Keratinocyte (primary cell): ENCODE measurements at regions not wholly inside any gene's neighbourhood (a gene's known extent, or its start where the extent isn't known, plus 50 kb on each side); places are given as distances from the start of the nearest gene placed in this dataset.

Source experiments
- DNase-seq: peaks from one replicate; pipeline ENCODE4 v3.0.0-alpha.2; 2011; ENCODE audit warnings: low read depth, missing footprints, low spot score
- FAIRE-seq: peaks from 2 replicates; lab custom pipeline; 2011; peaks lifted over from hg19 to GRCh38; lab: Jason Lieb, UNC
- H2AFZ ChIP-seq: 2 replicates; pipeline ENCODE4 v1.6.0; 2012; ENCODE audit warnings: low read length, control low read depth, inconsistent platforms; ENCODE audit not compliant: control insufficient read depth
- H3K27ac ChIP-seq: 2 replicates; pipeline ENCODE4 v1.5.1; 2011; ENCODE audit warnings: low read length; ENCODE audit not compliant: control insufficient read depth, insufficient read depth
- H3K27me3 ChIP-seq: 3 replicates; pipeline ENCODE4 v1.6.0; 2011; ENCODE audit warnings: low read length; ENCODE audit not compliant: control insufficient read depth, insufficient read depth; ENCODE audit errors: extremely low read depth
- H3K36me3 ChIP-seq, 2 experiments: 2 replicates in 1 of 2; 3 replicates in 1 of 2; pipeline ENCODE4 v1.5.1; 2011; ENCODE audit warnings: low read length in 2 of 2, mild to moderate bottlenecking in 1 of 2; ENCODE audit not compliant: control insufficient read depth in 2 of 2, insufficient read depth in 2 of 2; ENCODE audit errors: extremely low read depth in 1 of 2
- H3K4me1 ChIP-seq: 3 replicates; pipeline ENCODE4 v1.5.1; 2011; ENCODE audit warnings: low read length; ENCODE audit not compliant: control insufficient read depth, insufficient read depth; ENCODE audit errors: extremely low read depth
- H3K4me2 ChIP-seq: 3 replicates; pipeline ENCODE4 v1.6.0; 2011; ENCODE audit warnings: low read depth, low read length; ENCODE audit not compliant: control insufficient read depth, insufficient read depth; ENCODE audit errors: extremely low read depth
- H3K4me3 ChIP-seq, 3 experiments: fragments of 200-600 bp in 1 of 3; sonication (generic) in 1 of 3; 2 replicates in 2 of 3; 3 replicates in 1 of 3; pipeline ENCODE4 v1.5.1; 2011 to 2016; ENCODE audit warnings: low read length in 3 of 3, mild to moderate bottlenecking in 3 of 3, control low read depth in 2 of 3, inconsistent platforms in 1 of 3, low read depth in 1 of 3, mixed read lengths in 1 of 3, mixed run types in 1 of 3, moderate library complexity in 1 of 3; ENCODE audit not compliant: control insufficient read depth in 2 of 3, insufficient read depth in 2 of 3; ENCODE audit errors: extremely low read depth in 1 of 3
- H3K79me2 ChIP-seq: 2 replicates; pipeline ENCODE4 v1.6.0; 2012; ENCODE audit warnings: low read length; ENCODE audit not compliant: control insufficient read depth, insufficient read depth
- H3K9ac ChIP-seq: 3 replicates; pipeline ENCODE4 v1.6.0; 2011; ENCODE audit warnings: low read length; ENCODE audit not compliant: control insufficient read depth, insufficient read depth; ENCODE audit errors: extremely low read depth
- H3K9me1 ChIP-seq: 3 replicates; pipeline ENCODE4 v1.6.0; 2011; ENCODE audit warnings: low read length; ENCODE audit not compliant: control insufficient read depth, insufficient read depth; ENCODE audit errors: extremely low read depth
- H3K9me3 ChIP-seq: 2 replicates; pipeline ENCODE4 v1.5.1; 2012; ENCODE audit warnings: low read depth, low read length; ENCODE audit not compliant: control insufficient read depth
- H4K20me1 ChIP-seq: 3 replicates; pipeline ENCODE4 v1.6.0; 2011; ENCODE audit warnings: low read length; ENCODE audit not compliant: control insufficient read depth, insufficient read depth; ENCODE audit errors: extremely low read depth
- EZH2 ChIP-seq: IDR thresholded peaks from one replicate; pipeline ENCODE4 v1.6.1; 2012; ENCODE audit warnings: inconsistent platforms, mild to moderate bottlenecking, low read length, moderate library complexity
- dilution Hi-C: fragments of 300-500 bp; cut with MboI; formaldehyde crosslinking; loops from one replicate; pipeline ENCODE4 v1.7.0; 2020; ENCODE audit warnings: low sequenced_read_pairs; ENCODE audit not compliant: extremely low pct_ligation_motif_present
- TF ChIP-seq, protein P1 (sequence below), 3 experiments: IDR thresholded peaks in 1 of 3; conservative IDR thresholded peaks in 1 of 3; optimal IDR thresholded peaks in 1 of 3; 2 replicates in 2 of 3; 3 replicates in 1 of 3; pipeline versions ENCODE3 to v1.5.1; 2011; ENCODE audit warnings: low read length in 3 of 3, mild to moderate bottlenecking in 3 of 3, moderate library complexity in 2 of 3, control low read depth in 1 of 3, inconsistent platforms in 1 of 3; ENCODE audit not compliant: insufficient read depth in 2 of 3; ENCODE audit errors: extremely low read depth in 1 of 3

DNA sequence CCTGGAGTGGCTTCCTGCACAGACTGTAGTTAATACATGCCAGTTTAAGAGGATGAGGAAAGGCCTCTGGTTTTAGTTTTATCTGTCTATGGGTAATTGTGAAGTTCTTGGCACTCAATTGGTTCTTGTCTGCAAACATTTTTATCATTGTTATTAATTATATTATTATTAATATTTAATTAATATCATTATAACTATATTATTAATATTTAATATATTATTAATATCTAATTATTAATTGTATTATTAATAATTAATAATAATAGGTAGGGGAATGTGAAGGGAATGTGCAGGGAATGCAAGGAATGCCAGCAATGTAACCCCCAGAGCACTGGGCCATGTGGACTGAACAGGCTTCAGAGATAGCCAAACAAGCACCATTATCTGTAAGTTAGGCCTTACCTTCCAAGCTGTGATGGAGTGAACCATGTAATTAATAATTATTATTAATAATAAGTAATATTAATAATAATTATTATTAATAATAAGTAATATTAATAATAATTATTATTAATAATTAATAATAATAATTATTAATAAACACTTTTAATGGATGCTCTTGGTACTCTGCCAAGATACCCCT is 79.8 kb upstream of the NMNAT3 start:
- H3K9ac ChIP-seq, result no peak overlapping the region
- no peaks in the 10 kb centered on the region for H3K4me1 ChIP-seq
- no peaks in the 10 kb centered on the region for H3K79me2 ChIP-seq
- DNase-seq (no peak), FAIRE-seq (no peak)
- dilution Hi-C loops, result no loop called here
- H3K27ac ChIP-seq, result no peak overlapping the region
- no peaks in the 10 kb centered on the region for H3K9me1 ChIP-seq
- no peak overlapping the region for H3K4me2 ChIP-seq
- no peak overlapping the region for H2AFZ ChIP-seq
- H3K9me3 ChIP-seq, result no peaks in the 10 kb centered on the region
- H4K20me1 ChIP-seq, result no peaks in the 10 kb centered on the region
- H3K27me3 ChIP-seq, result no peaks in the 10 kb centered on the region
- H3K4me3 ChIP-seq, result no peak overlapping the region
- H3K36me3 ChIP-seq, result no peaks in the 10 kb centered on the region
- no peak for TF ChIP-seq EZH2
- TF ChIP-seq, protein P1, sequence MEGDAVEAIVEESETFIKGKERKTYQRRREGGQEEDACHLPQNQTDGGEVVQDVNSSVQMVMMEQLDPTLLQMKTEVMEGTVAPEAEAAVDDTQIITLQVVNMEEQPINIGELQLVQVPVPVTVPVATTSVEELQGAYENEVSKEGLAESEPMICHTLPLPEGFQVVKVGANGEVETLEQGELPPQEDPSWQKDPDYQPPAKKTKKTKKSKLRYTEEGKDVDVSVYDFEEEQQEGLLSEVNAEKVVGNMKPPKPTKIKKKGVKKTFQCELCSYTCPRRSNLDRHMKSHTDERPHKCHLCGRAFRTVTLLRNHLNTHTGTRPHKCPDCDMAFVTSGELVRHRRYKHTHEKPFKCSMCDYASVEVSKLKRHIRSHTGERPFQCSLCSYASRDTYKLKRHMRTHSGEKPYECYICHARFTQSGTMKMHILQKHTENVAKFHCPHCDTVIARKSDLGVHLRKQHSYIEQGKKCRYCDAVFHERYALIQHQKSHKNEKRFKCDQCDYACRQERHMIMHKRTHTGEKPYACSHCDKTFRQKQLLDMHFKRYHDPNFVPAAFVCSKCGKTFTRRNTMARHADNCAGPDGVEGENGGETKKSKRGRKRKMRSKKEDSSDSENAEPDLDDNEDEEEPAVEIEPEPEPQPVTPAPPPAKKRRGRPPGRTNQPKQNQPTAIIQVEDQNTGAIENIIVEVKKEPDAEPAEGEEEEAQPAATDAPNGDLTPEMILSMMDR (optimal IDR thresholded peaks at IDR 0.05 in 1 of 3, IDR thresholded peaks at IDR 0.05 in 1 of 3, conservative IDR thresholded peaks at IDR 0.05 in 1 of 3; ENCODE audit: extremely low read depth in 1 of 3, insufficient read depth in 2 of 3, low read length in 3 of 3), result no peak

DNA sequence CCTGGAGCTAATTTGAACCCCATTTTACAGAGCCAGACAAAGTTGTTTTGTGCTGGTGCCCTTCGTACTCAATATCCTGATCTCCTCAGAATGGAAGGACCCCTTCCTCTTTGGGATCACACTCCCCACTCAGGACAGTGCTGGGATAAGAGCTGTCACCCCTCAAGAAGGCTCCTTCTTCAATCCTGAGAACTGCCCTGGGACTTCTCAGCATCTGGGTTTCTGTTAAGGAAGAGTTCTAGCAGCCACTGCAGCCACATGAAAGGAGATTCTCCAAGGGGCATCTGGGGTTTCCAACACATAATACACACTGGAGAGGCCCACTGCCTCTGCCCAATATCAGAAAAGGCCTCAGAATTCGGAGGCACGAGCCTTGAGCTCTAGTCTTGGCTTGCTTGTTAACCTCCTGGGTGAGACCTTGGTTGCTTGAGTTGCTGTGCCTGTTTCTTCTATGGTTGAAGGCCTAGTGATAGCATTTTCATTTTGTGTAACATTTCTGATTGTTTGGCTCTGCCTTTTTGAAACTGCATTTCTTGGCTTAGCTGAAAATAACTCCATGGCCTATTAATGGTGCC is 78.8 kb upstream of the NMNAT3 start:
- FAIRE-seq (no peak), DNase-seq (no peak)
- no peak overlapping the region for H3K9ac ChIP-seq
- no peaks in the 10 kb centered on the region for H3K4me1 ChIP-seq
- TF ChIP-seq, protein P1 (optimal IDR thresholded peaks at IDR 0.05 in 1 of 3, IDR thresholded peaks at IDR 0.05 in 1 of 3, conservative IDR thresholded peaks at IDR 0.05 in 1 of 3; ENCODE audit: extremely low read depth in 1 of 3, insufficient read depth in 2 of 3, low read length in 3 of 3), result no peak
- TF ChIP-seq EZH2, result no peak
- no peak overlapping the region for H3K4me2 ChIP-seq
- no peak overlapping the region for H3K4me3 ChIP-seq
- H3K9me1 ChIP-seq, result no peaks in the 10 kb centered on the region
- no peaks in the 10 kb centered on the region for H4K20me1 ChIP-seq
- dilution Hi-C loops, result no loop called here
- H3K27me3 ChIP-seq, result no peaks in the 10 kb centered on the region
- no peaks in the 10 kb centered on the region for H3K79me2 ChIP-seq
- no peaks in the 10 kb centered on the region for H3K9me3 ChIP-seq
- H3K36me3 ChIP-seq, result no peaks in the 10 kb centered on the region
- H3K27ac ChIP-seq, result no peak overlapping the region
- no peak overlapping the region for H2AFZ ChIP-seq
